WERI-Rb-1 (cell line): ENCODE measurements at regions not wholly inside any gene's neighbourhood (a gene's known extent, or its start where the extent isn't known, plus 50 kb on each side); places are given as distances from the start of the nearest gene placed in this dataset.

Source experiments
- DNase-seq: peaks from one replicate; pipeline ENCODE4 v3.0.0-alpha.2; 2020
- H3K27ac ChIP-seq: fragments of 250-450 bp; sonication (Bioruptor Pico); 2 replicates; pipeline ENCODE4 v1.5.1; 2020; ENCODE audit warnings: mild to moderate bottlenecking, moderate library complexity
- H3K27me3 ChIP-seq: fragments of 250-450 bp; sonication (Bioruptor Pico); 2 replicates; pipeline ENCODE4 v1.5.1; 2021; ENCODE audit warnings: mild to moderate bottlenecking, low read depth, moderate library complexity; ENCODE audit not compliant: insufficient read depth, severe bottlenecking
- H3K36me3 ChIP-seq: fragments of 250-450 bp; sonication (Bioruptor Pico); 2 replicates; pipeline ENCODE4 v1.5.1; 2020; ENCODE audit warnings: mild to moderate bottlenecking, moderate library complexity
- H3K4me3 ChIP-seq: 2 replicates; pipeline ENCODE4 v1.5.1; 2011; ENCODE audit warnings: low read depth, mild to moderate bottlenecking, control low read depth, low read length
- H3K9me3 ChIP-seq: fragments of 250-450 bp; sonication (Bioruptor Pico); 2 replicates; pipeline ENCODE4 v1.5.1; 2021; ENCODE audit warnings: mild to moderate bottlenecking, moderate library complexity; ENCODE audit not compliant: severe bottlenecking
- TF ChIP-seq, protein P1 (sequence below): IDR thresholded peaks from 2 replicates; pipeline ENCODE4 v1.5.1; 2011; ENCODE audit warnings: low read depth, mild to moderate bottlenecking, control low read depth, inconsistent platforms, low read length

DNA sequence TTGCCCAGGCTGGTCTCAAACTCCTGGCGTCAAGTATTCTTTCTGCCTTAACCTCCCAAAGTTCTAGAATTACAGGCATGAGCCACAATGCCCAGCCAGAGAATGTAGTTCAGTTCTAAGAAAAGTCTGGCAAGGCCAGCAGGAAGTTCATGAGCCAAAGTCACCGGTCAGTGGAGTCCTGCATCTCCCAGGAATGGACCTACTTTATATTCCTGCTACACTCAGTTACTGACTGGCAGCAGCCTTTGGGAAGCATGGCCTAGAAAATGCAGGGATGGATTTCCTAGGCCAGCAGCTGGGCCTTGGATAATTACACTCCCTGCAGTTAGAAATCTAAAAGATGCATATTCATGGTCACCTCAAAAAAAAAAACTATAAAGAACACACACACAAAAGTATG is 135.7 kb downstream of the CAAP1 start:
- H3K9me3 ChIP-seq: no peaks in the 10 kb centered on the region
- H3K27ac ChIP-seq: no peak overlapping the region
- H3K36me3 ChIP-seq: no peaks in the 10 kb centered on the region
- no peak for DNase-seq
- no peaks in the 10 kb centered on the region for H3K27me3 ChIP-seq
- TF ChIP-seq, protein P1, sequence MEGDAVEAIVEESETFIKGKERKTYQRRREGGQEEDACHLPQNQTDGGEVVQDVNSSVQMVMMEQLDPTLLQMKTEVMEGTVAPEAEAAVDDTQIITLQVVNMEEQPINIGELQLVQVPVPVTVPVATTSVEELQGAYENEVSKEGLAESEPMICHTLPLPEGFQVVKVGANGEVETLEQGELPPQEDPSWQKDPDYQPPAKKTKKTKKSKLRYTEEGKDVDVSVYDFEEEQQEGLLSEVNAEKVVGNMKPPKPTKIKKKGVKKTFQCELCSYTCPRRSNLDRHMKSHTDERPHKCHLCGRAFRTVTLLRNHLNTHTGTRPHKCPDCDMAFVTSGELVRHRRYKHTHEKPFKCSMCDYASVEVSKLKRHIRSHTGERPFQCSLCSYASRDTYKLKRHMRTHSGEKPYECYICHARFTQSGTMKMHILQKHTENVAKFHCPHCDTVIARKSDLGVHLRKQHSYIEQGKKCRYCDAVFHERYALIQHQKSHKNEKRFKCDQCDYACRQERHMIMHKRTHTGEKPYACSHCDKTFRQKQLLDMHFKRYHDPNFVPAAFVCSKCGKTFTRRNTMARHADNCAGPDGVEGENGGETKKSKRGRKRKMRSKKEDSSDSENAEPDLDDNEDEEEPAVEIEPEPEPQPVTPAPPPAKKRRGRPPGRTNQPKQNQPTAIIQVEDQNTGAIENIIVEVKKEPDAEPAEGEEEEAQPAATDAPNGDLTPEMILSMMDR: no peak
- no peak overlapping the region for H3K4me3 ChIP-seq

GRCh38 chr9:26755476-26755875 is 137.1 kb downstream of the CAAP1 start:
- DNase-seq: no peak
- H3K4me3 ChIP-seq: no peak overlapping the region
- H3K27ac ChIP-seq: no peak overlapping the region
- TF ChIP-seq, protein P1: no peak
- H3K9me3 ChIP-seq: no peaks in the 10 kb centered on the region
- no peaks in the 10 kb centered on the region for H3K36me3 ChIP-seq
- H3K27me3 ChIP-seq: no peaks in the 10 kb centered on the region

DNA sequence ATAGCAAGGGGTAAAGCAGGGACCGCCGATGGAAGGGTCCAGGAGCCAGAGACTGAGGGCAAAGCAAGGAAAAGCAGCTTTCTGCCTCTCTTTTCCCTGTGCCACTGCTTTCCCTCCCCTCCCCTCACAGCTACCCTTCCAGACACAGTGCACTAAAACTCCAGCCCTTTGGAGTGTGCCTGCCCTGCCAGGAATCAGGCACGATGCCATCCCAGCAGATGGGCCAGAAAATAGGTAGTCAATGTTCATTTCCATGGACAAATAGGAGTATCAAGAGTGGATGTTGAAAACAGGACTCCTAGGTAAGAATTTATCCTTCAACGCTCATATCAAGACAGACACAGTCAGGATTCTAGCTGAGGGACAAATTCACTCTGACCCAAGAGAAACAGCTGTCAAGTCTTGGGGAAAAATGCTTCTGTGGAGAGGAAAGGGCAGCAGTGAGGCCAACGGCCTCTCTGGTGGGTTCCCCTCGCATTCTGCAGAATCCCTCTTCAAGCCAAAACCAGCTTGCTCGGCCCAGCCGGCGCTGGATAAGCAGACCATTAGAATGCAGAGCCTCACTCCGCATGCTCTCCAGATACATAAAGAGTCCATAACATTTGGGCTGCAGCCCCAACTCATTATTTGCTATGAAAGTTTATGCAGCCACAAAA is 138.0 kb downstream of the CAAP1 start:
- Histone ChIP-seq H3K9me3 (no peaks in the 10 kb centered on the region), H3K4me3 (no peak overlapping the region), H3K27me3 (no peaks in the 10 kb centered on the region), H3K27ac (no peak overlapping the region), H3K36me3 (no peaks in the 10 kb centered on the region)
- TF ChIP-seq, protein P1: no peak
- no peak for DNase-seq

- Histone ChIP-seq H3K4me3 (no peak overlapping the region), H3K9me3 (no peaks in the 10 kb centered on the region), H3K27ac (no peak overlapping the region), H3K36me3 (no peaks in the 10 kb centered on the region), H3K27me3 (no peaks in the 10 kb centered on the region)
- no peak for DNase-seq
- TF ChIP-seq, protein P1: no peak
Observed at GRCh38 chr9:26753971-26754370, 138.6 kb downstream of the CAAP1 start.

GRCh38 chr9:26750162-26750561 is 142.4 kb downstream of the CAAP1 start:
- H3K4me3 ChIP-seq: no peak overlapping the region
- H3K27ac ChIP-seq: no peak overlapping the region
- TF ChIP-seq, protein P1: no peak
- no peaks in the 10 kb centered on the region for H3K27me3 ChIP-seq
- no peaks in the 10 kb centered on the region for H3K9me3 ChIP-seq
- no peak for DNase-seq
- no peaks in the 10 kb centered on the region for H3K36me3 ChIP-seq
